Endothelial cell of umbilical vein (primary cell): ENCODE measurements at regions not wholly inside any gene's neighbourhood (a gene's known extent, or its start where the extent isn't known, plus 50 kb on each side); places are given as distances from the start of the nearest gene placed in this dataset.

Experiments
- BruUV-seq: library from RNA; stranded (reverse); fragments of 400-500 nt; replicated peaks from 2 replicates; lab custom pipeline; 2021; lab: Mats Ljungman, UMichigan
- CTCF ChIA-PET: fragments of 300-600, 350-600 bp; sonication (Branson Sonifier 250); formaldehyde crosslinking; loops from one replicate; lab custom pipeline; 2021; ENCODE audit warnings: antibody characterized with exemption, inconsistent platforms; lab: Charles Lee
- POLR2A ChIA-PET: fragments of 300-600, 350-600 bp; sonication (Branson Sonifier 250); formaldehyde crosslinking; loops from one replicate; lab custom pipeline; 2021; ENCODE audit warnings: antibody characterized with exemption, inconsistent platforms; lab: Charles Lee
- DNase-seq: peaks from one replicate; pipeline ENCODE4 v3.0.0-alpha.2; 2011; ENCODE audit warnings: low read depth, low spot score
- FAIRE-seq: peaks from 2 replicates; lab custom pipeline; 2011; peaks lifted over from hg19 to GRCh38; lab: Jason Lieb, UNC
- H2AFZ ChIP-seq: 2 replicates; pipeline ENCODE4 v1.6.0; 2012; ENCODE audit warnings: low read depth, low read length, control low read depth, inconsistent platforms
- H3K27ac ChIP-seq: 2 replicates; pipeline ENCODE4 v1.5.1; 2011; ENCODE audit warnings: low read depth, mild to moderate bottlenecking, control low read depth, low read length, moderate library complexity; ENCODE audit not compliant: insufficient read depth
- H3K27me3 ChIP-seq, 2 experiments: 2 replicates each; pipeline versions ENCODE4 v1.6.0 to v1.6.1; 2011; ENCODE audit warnings: low read length in 2 of 2, mixed read lengths in 1 of 2; ENCODE audit not compliant: control insufficient read depth in 2 of 2, insufficient read depth in 2 of 2
- H3K36me3 ChIP-seq, 2 experiments: 2 replicates in 1 of 2; 3 replicates in 1 of 2; pipeline ENCODE4 v1.5.1; 2011; ENCODE audit warnings: low read length in 2 of 2, mild to moderate bottlenecking in 1 of 2, moderate library complexity in 1 of 2; ENCODE audit not compliant: control insufficient read depth in 2 of 2, insufficient read depth in 2 of 2; ENCODE audit errors: extremely low read depth in 1 of 2
- H3K4me1 ChIP-seq: 3 replicates; pipeline ENCODE4 v1.5.1; 2011; ENCODE audit warnings: mild to moderate bottlenecking, low read length; ENCODE audit not compliant: control insufficient read depth, insufficient read depth; ENCODE audit errors: extremely low read depth
- H3K4me2 ChIP-seq: 2 replicates; pipeline ENCODE4 v1.6.1; 2011; ENCODE audit warnings: low read length, control low read depth, mixed read lengths; ENCODE audit not compliant: insufficient read depth
- H3K4me3 ChIP-seq, 3 experiments: fragments of 200-600 bp in 1 of 3; sonication (generic), shearing (Covaris generic) in 1 of 3; replicated peaks in 1 of 3; 2 replicates each; pipeline ENCODE4 v1.5.1; 2011 to 2016; ENCODE audit warnings: control low read depth in 3 of 3, low read length in 3 of 3, mild to moderate bottlenecking in 2 of 3, inconsistent platforms in 1 of 3, low read depth in 1 of 3, moderate library complexity in 1 of 3; ENCODE audit not compliant: insufficient read depth in 1 of 3
- H3K79me2 ChIP-seq: 2 replicates; pipeline ENCODE4 v1.6.0; 2012; ENCODE audit warnings: low read length, inconsistent platforms; ENCODE audit not compliant: control insufficient read depth, insufficient read depth
- H3K9ac ChIP-seq: replicated peaks from 2 replicates; pipeline ENCODE3; 2011; ENCODE audit warnings: low read length, control low read depth; ENCODE audit not compliant: insufficient read depth; ENCODE audit errors: extremely low read depth
- H3K9me1 ChIP-seq: replicated peaks from 3 replicates; pipeline ENCODE4 v1.6.0; 2011; ENCODE audit warnings: mild to moderate bottlenecking, low read length; ENCODE audit not compliant: control insufficient read depth, insufficient read depth; ENCODE audit errors: extremely low read depth
- H3K9me3 ChIP-seq: replicated peaks from 2 replicates; pipeline ENCODE4 v1.5.1; 2012; ENCODE audit warnings: low read length, inconsistent platforms; ENCODE audit not compliant: control insufficient read depth, insufficient read depth
- H4K20me1 ChIP-seq: replicated peaks from 2 replicates; pipeline ENCODE3; 2011; ENCODE audit warnings: mild to moderate bottlenecking, low read length; ENCODE audit not compliant: control insufficient read depth, insufficient read depth; ENCODE audit errors: extremely low read depth
- CTCF ChIP-seq, 2 donors: IDR thresholded peaks; 1 replicate in 1 of 2; 2 replicates in 1 of 2; pipeline ENCODE4 v1.5.1; 2011; ENCODE audit warnings: low read length in 2 of 2, mild to moderate bottlenecking in 2 of 2, moderate library complexity in 2 of 2, control low read depth in 1 of 2, inconsistent platforms in 1 of 2, low read depth in 1 of 2; ENCODE audit not compliant: insufficient read depth in 1 of 2; ENCODE audit errors: extremely low read depth in 1 of 2
- EZH2 ChIP-seq: IDR thresholded peaks from 2 replicates; pipeline ENCODE4 v1.6.1; 2012; ENCODE audit warnings: borderline replicate concordance, low read depth, mild to moderate bottlenecking, moderate library complexity, low read length, inconsistent platforms; ENCODE audit not compliant: severe bottlenecking
- FOS ChIP-seq: IDR thresholded peaks from 2 replicates; pipeline ENCODE4 v1.6.1; 2011; ENCODE audit warnings: mild to moderate bottlenecking, low read length, moderate library complexity, borderline replicate concordance; ENCODE audit not compliant: insufficient read depth
- GATA2 ChIP-seq: IDR thresholded peaks from 2 replicates; pipeline ENCODE4 v1.7.0; 2011; ENCODE audit warnings: low read depth, mild to moderate bottlenecking, moderate library complexity, mixed read lengths, low read length; ENCODE audit not compliant: insufficient read length, insufficient read depth
- JUN ChIP-seq: IDR thresholded peaks from 2 replicates; pipeline ENCODE4 v1.6.1; 2011; ENCODE audit warnings: borderline replicate concordance, low read depth; ENCODE audit not compliant: insufficient read length, insufficient read depth
- MAX ChIP-seq: IDR thresholded peaks from 2 replicates; pipeline ENCODE4 v1.6.1; 2011; ENCODE audit not compliant: insufficient read depth, insufficient read length
- MYC ChIP-seq: IDR thresholded peaks from one replicate; pipeline ENCODE4 v1.6.1; 2011; ENCODE audit warnings: mild to moderate bottlenecking, low read depth, low read length
- POLR2A ChIP-seq: IDR thresholded peaks from 2 replicates; pipeline ENCODE4 v1.6.1; 2012; ENCODE audit warnings: low read depth, mild to moderate bottlenecking, control low read depth, low read length
- POLR2AphosphoS5 ChIP-seq: IDR thresholded peaks from 2 replicates; pipeline ENCODE4 v1.6.1; 2012; ENCODE audit warnings: low read depth, mild to moderate bottlenecking, control low read depth, low read length, moderate library complexity; ENCODE audit not compliant: insufficient read depth
- dilution Hi-C: fragments of 300-500 bp; cut with MboI; formaldehyde crosslinking; loops from one replicate; pipeline ENCODE4 v1.15.0; 2019; ENCODE audit warnings: low sequenced_read_pairs; ENCODE audit not compliant: extremely low pct_ligation_motif_present
- intact Hi-C: fragments of 100-400 bp; cut with micrococcal nuclease; formaldehyde crosslinking; loops from one replicate; pipeline ENCODE4 v1.10.0; 2022

GRCh38 chr13:106383791-106384190 is 151.7 kb downstream of the EFNB2 start:
- Histone ChIP-seq H3K9me3 (no peaks in the 10 kb centered on the region), H3K4me3 (no peak overlapping the region), H3K4me2 (no peak overlapping the region), H3K36me3 (no peaks in the 10 kb centered on the region), H3K9me1 (no peaks in the 10 kb centered on the region), H3K27ac (no peak overlapping the region), H3K9ac (no peak overlapping the region), H2AFZ (no peak overlapping the region), H3K4me1 (no peaks in the 10 kb centered on the region), H3K27me3 (peaks cover 0 to 1% of the 10 kb centered on the region in 2 experiments), H4K20me1 (no peaks in the 10 kb centered on the region), H3K79me2 (no peaks in the 10 kb centered on the region)
- no peak for TF ChIP-seq JUN
- TF ChIP-seq FOS = no peak
- TF ChIP-seq POLR2A = no peak
- no peak for TF ChIP-seq GATA2
- TF ChIP-seq MAX = no peak
- no peak for TF ChIP-seq MYC
- no peak for TF ChIP-seq POLR2AphosphoS5
- TF ChIP-seq EZH2 = no peak
- TF ChIP-seq CTCF (IDR thresholded peaks at IDR 0.05; ENCODE audit: extremely low read depth in 1 of 2, insufficient read depth in 1 of 2, low read depth in 1 of 2, low read length in 2 of 2) = no peak
- dilution Hi-C loops (no loop called here), intact Hi-C loops (no loop called here)
- no TSS peak for BruUV-seq
- DNase-seq (no peak), FAIRE-seq (no peak)
- POLR2A ChIA-PET = no interaction called here
- CTCF ChIA-PET = no interaction called here
